ENCODE measurements at regions not wholly inside any gene's neighbourhood (a gene's known extent, or its start where the extent isn't known, plus 50 kb on each side); places are given as distances from the start of the nearest gene placed in this dataset.

DNA sequence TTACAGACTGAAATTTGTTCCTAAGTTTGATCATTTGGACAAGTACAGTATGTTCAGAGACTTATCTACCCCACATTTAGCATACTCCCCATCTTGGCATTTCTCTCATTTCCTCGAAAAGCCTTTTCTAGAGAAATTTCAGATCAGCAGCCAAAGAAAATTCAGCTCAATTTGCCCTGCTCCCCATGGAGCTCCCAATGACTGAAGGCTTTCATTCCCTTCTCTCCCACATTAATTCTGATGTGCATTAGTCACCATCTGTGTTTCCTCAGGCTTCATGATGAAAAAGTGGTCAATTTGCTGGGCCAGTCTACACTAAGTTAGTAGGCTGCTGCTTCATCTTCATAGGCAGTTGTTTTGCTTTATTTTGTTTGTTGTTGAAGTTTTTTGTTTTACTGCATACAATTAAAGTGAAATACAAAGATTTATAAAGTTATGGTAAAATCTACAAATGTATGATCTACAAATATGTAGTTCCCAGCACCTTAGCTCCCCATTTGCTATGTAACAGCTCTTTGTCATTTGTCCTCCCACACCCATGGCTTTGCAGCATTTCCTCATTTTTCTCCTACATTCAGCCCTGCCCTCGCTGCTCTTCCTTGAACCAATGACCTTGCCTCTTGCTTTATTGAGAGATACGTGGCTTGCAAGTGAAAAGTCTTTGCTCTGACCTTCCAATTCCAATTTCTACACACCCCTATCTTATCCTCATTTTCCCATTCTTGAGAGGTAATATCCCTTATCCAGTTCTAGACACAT lies 193.9 kb downstream of the ANAPC10 start:
- peak; percentile 17 to 47 (median 36) for DNase-seq

DNA sequence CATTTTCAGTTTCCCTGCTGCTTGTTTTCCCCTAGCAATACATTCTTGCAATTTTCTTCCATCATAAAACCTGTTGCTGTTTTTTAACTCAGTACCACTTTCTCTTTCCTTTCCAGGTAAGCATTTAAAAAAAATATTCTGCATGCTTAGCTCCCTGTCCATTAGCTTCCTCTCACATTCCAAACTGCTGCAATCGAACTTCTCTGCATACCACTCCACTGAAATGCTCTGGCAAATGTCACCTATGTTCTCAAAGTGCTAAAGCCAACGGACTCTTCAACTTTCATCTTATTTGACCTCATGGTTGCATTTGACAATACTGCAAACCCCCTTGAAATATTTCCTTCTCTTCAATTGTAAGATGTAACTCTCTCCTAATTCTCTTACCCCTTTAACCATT lies 192.7 kb downstream of the ANAPC10 start:
- no peak for DNase-seq

DNA sequence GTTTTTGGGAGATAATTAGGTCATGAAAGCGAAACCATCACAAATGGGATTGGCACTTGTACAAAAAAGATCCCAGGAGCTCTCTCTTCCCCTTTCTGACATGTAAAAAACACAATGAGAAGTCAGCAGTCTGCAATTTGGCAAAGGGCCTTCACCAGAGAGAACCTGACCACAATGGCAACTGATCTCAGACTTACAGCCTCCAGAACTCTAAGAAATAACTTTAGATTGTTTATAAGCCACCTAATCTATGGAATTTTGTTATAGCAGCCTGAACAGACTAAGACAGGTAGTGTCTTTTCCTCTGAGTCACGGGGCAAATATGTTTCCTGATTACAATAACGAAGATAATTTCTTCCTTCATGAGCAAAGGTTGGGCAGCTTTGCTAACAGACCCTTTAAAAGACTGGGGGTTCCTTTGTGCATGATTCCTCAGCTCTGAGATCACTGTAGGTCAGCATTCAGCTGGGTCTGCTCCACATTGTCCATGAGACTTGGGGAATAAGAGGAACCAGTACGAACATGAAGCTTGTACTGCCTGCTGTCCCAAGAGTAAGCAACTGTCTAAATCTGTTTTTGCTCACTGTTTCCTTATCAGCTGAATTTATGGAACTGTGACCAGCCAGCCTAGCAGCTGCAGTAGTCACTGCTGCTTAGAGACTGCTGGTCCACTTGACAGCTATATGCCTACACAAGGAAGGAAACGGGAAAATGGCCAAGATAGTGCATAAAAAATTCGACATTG lies 191.6 kb downstream of the ANAPC10 start:
- DNase-seq, result peak; percentile 27 to 57 (median 48)

- DNase-seq, result no peak
These were observed 187.3 kb downstream of the ANAPC10 start for GRCh38 chr4:144910723-144911122.

All from suppressor macrophage (primary cell).